ENCODE measurements at regions not wholly inside any gene's neighbourhood (a gene's known extent, or its start where the extent isn't known, plus 50 kb on each side); places are given as distances from the start of the nearest gene placed in this dataset.

DNA sequence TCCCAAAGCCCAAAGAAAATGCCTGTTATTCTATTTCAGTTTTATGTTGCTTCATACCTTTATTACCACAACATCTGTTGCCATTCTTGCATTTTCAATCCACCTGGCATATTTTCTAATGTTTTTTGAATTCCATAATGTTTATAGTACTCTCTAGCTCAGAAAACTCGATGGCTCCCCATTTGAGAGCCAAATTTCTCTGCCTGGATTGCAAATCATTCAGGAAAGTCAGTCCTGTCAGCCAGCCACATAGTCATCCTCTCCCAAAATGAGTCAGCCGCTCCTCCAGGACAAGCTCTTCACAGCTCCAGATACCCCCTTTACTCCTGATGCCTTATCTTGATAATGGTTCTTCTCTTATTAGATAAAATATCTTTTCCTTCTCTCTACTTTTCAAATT is 78.2 kb upstream of the ADCY2 start:
- H3K18ac ChIP-seq (ENCODE audit: low read depth, low read length): no peak overlapping the region
- no peak overlapping the region for H3K23ac ChIP-seq (ENCODE audit: low read depth, low read length)
- no peak overlapping the region for H2BK20ac ChIP-seq (ENCODE audit: low read depth, low read length)
- no peak overlapping the region for H2AK5ac ChIP-seq (ENCODE audit: low read depth, low read length)
- H3K9me1 ChIP-seq (ENCODE audit: insufficient read depth, low read length): no peaks in the 10 kb centered on the region
- H3K27me3 ChIP-seq (ENCODE audit: control insufficient read depth, insufficient read depth, low read length): no peaks in the 10 kb centered on the region
- H4K20me1 ChIP-seq (ENCODE audit: insufficient read depth, low read length): no peaks in the 10 kb centered on the region
- H2AFZ ChIP-seq (replicated peaks; ENCODE audit: low read length, poor library complexity): no peak overlapping the region
- H3K4me2 ChIP-seq (ENCODE audit: low read depth, low read length): no peak overlapping the region
- no peak overlapping the region for H2BK5ac ChIP-seq (ENCODE audit: low read depth, low read length, poor library complexity, severe bottlenecking)
- intact Hi-C loops (cut with micrococcal nuclease): no loop called here
- H3K4me1 ChIP-seq (ENCODE audit: control insufficient read depth, insufficient read depth, low read length): no peaks in the 10 kb centered on the region
- no peak overlapping the region for H4K5ac ChIP-seq (ENCODE audit: low read depth, low read length)
- DNase-seq (no peak), ATAC-seq (ENCODE audit: low read depth) (no peak)
- H3K9ac ChIP-seq (ENCODE audit: low read depth, low read length): no peak overlapping the region
- H3K9me3 ChIP-seq (ENCODE audit: control insufficient read depth, insufficient read depth, low read length): peaks cover 16% of the 10 kb centered on the region
- H3K36me3 ChIP-seq (ENCODE audit: control insufficient read depth, insufficient read depth, low read length): no peaks in the 10 kb centered on the region
- H3K27ac ChIP-seq (ENCODE audit: insufficient read depth, low read length): no peak overlapping the region
- in situ Hi-C loops (cut with MboI; ENCODE audit: low sequenced_read_pairs): no loop called here
- no peak overlapping the region for H3K56ac ChIP-seq (ENCODE audit: extremely low read depth, insufficient read depth, low read length)
- no peak overlapping the region for H3K14ac ChIP-seq (replicated peaks; ENCODE audit: low read depth, low read length)
- no peak overlapping the region for H2AK9ac ChIP-seq (replicated peaks; ENCODE audit: low read depth, low read length, poor library complexity)
- no peak overlapping the region for H2BK120ac ChIP-seq (ENCODE audit: low read depth, low read length)
- H3K4me3 ChIP-seq (ENCODE audit: insufficient read depth, low read depth, low read length): no peak overlapping the region
- no peak overlapping the region for H2BK15ac ChIP-seq (ENCODE audit: low read depth, low read length)
- WGBS, 2 experiments (ENCODE audit: extremely low coverage in 2 of 2, insufficient read length in 1 of 2): no CpG with 5 or more reads among the region's 2 CpGs
- BruUV-seq (replicated peaks): no TSS peak
- CTCF ChIA-PET: no interaction called here
- POLR2A ChIA-PET (ENCODE audit: unreplicated experiment): no interaction called here
- H4K91ac ChIP-seq (ENCODE audit: insufficient read depth, low read depth, low read length): no peak overlapping the region
- H3K4ac ChIP-seq (ENCODE audit: low read depth, low read length): no peak overlapping the region
- no peak overlapping the region for H4K8ac ChIP-seq (ENCODE audit: low read depth in 2 of 2, low read length in 2 of 2)
- dilution Hi-C loops (cut with HindIII; ENCODE audit: low sequenced_read_pairs, unreplicated experiment): no loop called here
- no peaks in the 10 kb centered on the region for H3K79me1 ChIP-seq (ENCODE audit: low read depth in 1 of 2, low read length in 2 of 2)
- TF ChIP-seq RFX5 (IDR thresholded peaks at IDR 0.05; ENCODE audit: low read depth, low read length) (no peak), SMC3 (IDR thresholded peaks at IDR 0.05; ENCODE audit: low read depth, low read length) (no peak), MAZ (IDR thresholded peaks at IDR 0.05; ENCODE audit: borderline replicate concordance, low read depth, low read length) (no peak), POLR2A (IDR thresholded peaks at IDR 0.05; ENCODE audit: low read depth, low read length) (no peak), MAFK (IDR thresholded peaks at IDR 0.05; ENCODE audit: low read depth, low read length) (no peak), NFE2L2 (IDR thresholded peaks at IDR 0.05; ENCODE audit: low read depth, low read length) (no peak), RCOR1 (IDR thresholded peaks at IDR 0.05; ENCODE audit: insufficient replicate concordance, low read length) (no peak), CEBPB (IDR thresholded peaks at IDR 0.05; ENCODE audit: low read depth, low read length) (no peak), BHLHE40 (IDR thresholded peaks at IDR 0.05; ENCODE audit: low read depth, low read length) (no peak), CHD1 (IDR thresholded peaks at IDR 0.05; ENCODE audit: low read depth, low read length) (no peak), FOS (IDR thresholded peaks at IDR 0.05; ENCODE audit: low read depth, low read length) (no peak), MXI1 (IDR thresholded peaks at IDR 0.05; ENCODE audit: borderline replicate concordance, low read depth, low read length) (no peak), RAD21 (IDR thresholded peaks at IDR 0.05; ENCODE audit: low read length) (no peak)
- TF ChIP-seq, protein P1, sequence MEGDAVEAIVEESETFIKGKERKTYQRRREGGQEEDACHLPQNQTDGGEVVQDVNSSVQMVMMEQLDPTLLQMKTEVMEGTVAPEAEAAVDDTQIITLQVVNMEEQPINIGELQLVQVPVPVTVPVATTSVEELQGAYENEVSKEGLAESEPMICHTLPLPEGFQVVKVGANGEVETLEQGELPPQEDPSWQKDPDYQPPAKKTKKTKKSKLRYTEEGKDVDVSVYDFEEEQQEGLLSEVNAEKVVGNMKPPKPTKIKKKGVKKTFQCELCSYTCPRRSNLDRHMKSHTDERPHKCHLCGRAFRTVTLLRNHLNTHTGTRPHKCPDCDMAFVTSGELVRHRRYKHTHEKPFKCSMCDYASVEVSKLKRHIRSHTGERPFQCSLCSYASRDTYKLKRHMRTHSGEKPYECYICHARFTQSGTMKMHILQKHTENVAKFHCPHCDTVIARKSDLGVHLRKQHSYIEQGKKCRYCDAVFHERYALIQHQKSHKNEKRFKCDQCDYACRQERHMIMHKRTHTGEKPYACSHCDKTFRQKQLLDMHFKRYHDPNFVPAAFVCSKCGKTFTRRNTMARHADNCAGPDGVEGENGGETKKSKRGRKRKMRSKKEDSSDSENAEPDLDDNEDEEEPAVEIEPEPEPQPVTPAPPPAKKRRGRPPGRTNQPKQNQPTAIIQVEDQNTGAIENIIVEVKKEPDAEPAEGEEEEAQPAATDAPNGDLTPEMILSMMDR (conservative IDR thresholded peaks at IDR 0.05; ENCODE audit: low read depth, low read length): no peak
- TF ChIP-seq, protein P2, sequence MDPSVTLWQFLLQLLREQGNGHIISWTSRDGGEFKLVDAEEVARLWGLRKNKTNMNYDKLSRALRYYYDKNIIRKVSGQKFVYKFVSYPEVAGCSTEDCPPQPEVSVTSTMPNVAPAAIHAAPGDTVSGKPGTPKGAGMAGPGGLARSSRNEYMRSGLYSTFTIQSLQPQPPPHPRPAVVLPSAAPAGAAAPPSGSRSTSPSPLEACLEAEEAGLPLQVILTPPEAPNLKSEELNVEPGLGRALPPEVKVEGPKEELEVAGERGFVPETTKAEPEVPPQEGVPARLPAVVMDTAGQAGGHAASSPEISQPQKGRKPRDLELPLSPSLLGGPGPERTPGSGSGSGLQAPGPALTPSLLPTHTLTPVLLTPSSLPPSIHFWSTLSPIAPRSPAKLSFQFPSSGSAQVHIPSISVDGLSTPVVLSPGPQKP (IDR thresholded peaks at IDR 0.05; ENCODE audit: borderline replicate concordance, low read depth, low read length): no peak
- TF ChIP-seq, protein P3, sequence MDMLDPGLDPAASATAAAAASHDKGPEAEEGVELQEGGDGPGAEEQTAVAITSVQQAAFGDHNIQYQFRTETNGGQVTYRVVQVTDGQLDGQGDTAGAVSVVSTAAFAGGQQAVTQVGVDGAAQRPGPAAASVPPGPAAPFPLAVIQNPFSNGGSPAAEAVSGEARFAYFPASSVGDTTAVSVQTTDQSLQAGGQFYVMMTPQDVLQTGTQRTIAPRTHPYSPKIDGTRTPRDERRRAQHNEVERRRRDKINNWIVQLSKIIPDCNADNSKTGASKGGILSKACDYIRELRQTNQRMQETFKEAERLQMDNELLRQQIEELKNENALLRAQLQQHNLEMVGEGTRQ (IDR thresholded peaks at IDR 0.05; ENCODE audit: low read depth, low read length): no peak

Measured in IMR-90 (cell line).